ENCODE measurements at regions not wholly inside any gene's neighbourhood (a gene's known extent, or its start where the extent isn't known, plus 50 kb on each side); places are given as distances from the start of the nearest gene placed in this dataset.
"Not testable (repeated sequence)": the region's sequence is repeated elsewhere in the genome, so short reads cannot be mapped to it uniquely, and the experiment has no call there.

GRCh38 chr12:47441490-47441889, 264.3 kb downstream of the RPAP3 start:
- Mint-ChIP-seq H3K4me1 (ENCODE audit: low read depth) (no peaks in the 10 kb centered on the region), H3K36me3 (ENCODE audit: insufficient read depth) (no peaks in the 10 kb centered on the region), H3K9me3 (ENCODE audit: low read depth) (peaks cover 46% of the 10 kb centered on the region), H3K4me3 (ENCODE audit: low read depth) (no peak overlapping the region), H3K27me3 (no peaks in the 10 kb centered on the region), H3K27ac (no peak overlapping the region)
- TF ChIP-seq CTCF (IDR thresholded peaks at IDR 0.05; ENCODE audit: unreplicated experiment), result no peak
- no peak for DNase-seq (ENCODE audit: low spot score, unreplicated experiment)

GRCh38 chr12:47438175-47438574, 267.7 kb downstream of the RPAP3 start:
- Mint-ChIP-seq H3K36me3 (ENCODE audit: insufficient read depth) (no peaks in the 10 kb centered on the region), H3K9me3 (ENCODE audit: low read depth) (peaks cover 51% of the 10 kb centered on the region), H3K27me3 (no peaks in the 10 kb centered on the region), H3K4me1 (ENCODE audit: low read depth) (no peaks in the 10 kb centered on the region), H3K4me3 (ENCODE audit: low read depth) (no peak overlapping the region), H3K27ac (no peak overlapping the region)
- no peak for TF ChIP-seq CTCF (IDR thresholded peaks at IDR 0.05; ENCODE audit: unreplicated experiment)
- DNase-seq (ENCODE audit: low spot score, unreplicated experiment), result no peak

GRCh38 chr12:47437570-47437969, 268.3 kb downstream of the RPAP3 start:
- no peak for DNase-seq (ENCODE audit: low spot score, unreplicated experiment)
- no peaks in the 10 kb centered on the region for H3K4me1 Mint-ChIP-seq (ENCODE audit: low read depth)
- no peak overlapping the region for H3K27ac Mint-ChIP-seq
- H3K9me3 Mint-ChIP-seq (ENCODE audit: low read depth), result peaks cover 45% of the 10 kb centered on the region
- H3K4me3 Mint-ChIP-seq (ENCODE audit: low read depth), result no peak overlapping the region
- no peaks in the 10 kb centered on the region for H3K36me3 Mint-ChIP-seq (ENCODE audit: insufficient read depth)
- no peak for TF ChIP-seq CTCF (IDR thresholded peaks at IDR 0.05; ENCODE audit: unreplicated experiment)
- H3K27me3 Mint-ChIP-seq, result no peaks in the 10 kb centered on the region

GRCh38 chr12:47433876-47434275, 272.0 kb downstream of the RPAP3 start:
- H3K9me3 Mint-ChIP-seq (ENCODE audit: low read depth), result peaks cover 35% of the 10 kb centered on the region
- no peaks in the 10 kb centered on the region for H3K27me3 Mint-ChIP-seq
- TF ChIP-seq CTCF (IDR thresholded peaks at IDR 0.05; ENCODE audit: unreplicated experiment), result no peak
- no peaks in the 10 kb centered on the region for H3K4me1 Mint-ChIP-seq (ENCODE audit: low read depth)
- no peak for DNase-seq (ENCODE audit: low spot score, unreplicated experiment)
- H3K4me3 Mint-ChIP-seq (ENCODE audit: low read depth), result no peak overlapping the region
- no peak overlapping the region for H3K27ac Mint-ChIP-seq
- no peaks in the 10 kb centered on the region for H3K36me3 Mint-ChIP-seq (ENCODE audit: insufficient read depth)

GRCh38 chr12:47426678-47427309, 279.0 kb downstream of the RPAP3 start:
- H3K9me3 Mint-ChIP-seq (ENCODE audit: low read depth); H3K4me1 Mint-ChIP-seq (ENCODE audit: low read depth); H3K27ac Mint-ChIP-seq; H3K27me3 Mint-ChIP-seq; H3K4me3 Mint-ChIP-seq (ENCODE audit: low read depth); H3K36me3 Mint-ChIP-seq (ENCODE audit: insufficient read depth); DNase-seq (ENCODE audit: low spot score, unreplicated experiment): not testable (repeated sequence)

GRCh38 chr12:47422611-47423010, 283.2 kb downstream of the RPAP3 start:
- DNase-seq (ENCODE audit: low spot score, unreplicated experiment), result no peak
- H3K36me3 Mint-ChIP-seq (ENCODE audit: insufficient read depth), result no peaks in the 10 kb centered on the region
- no peak overlapping the region for H3K27ac Mint-ChIP-seq
- H3K4me1 Mint-ChIP-seq (ENCODE audit: low read depth), result no peaks in the 10 kb centered on the region
- H3K4me3 Mint-ChIP-seq (ENCODE audit: low read depth), result no peak overlapping the region
- TF ChIP-seq CTCF (IDR thresholded peaks at IDR 0.05; ENCODE audit: unreplicated experiment), result no peak
- no peaks in the 10 kb centered on the region for H3K27me3 Mint-ChIP-seq
- peaks cover 7% of the 10 kb centered on the region for H3K9me3 Mint-ChIP-seq (ENCODE audit: low read depth)
